GM06990 (cell line): ENCODE measurements at regions not wholly inside any gene's neighbourhood (a gene's known extent, or its start where the extent isn't known, plus 50 kb on each side); places are given as distances from the start of the nearest gene placed in this dataset.

Experiments used
- DNase-seq: peaks from one replicate; pipeline ENCODE4 v3.0.0-alpha.2; 2011; ENCODE audit not compliant: insufficient read length; ENCODE audit errors: extremely low read depth
- H3K27me3 ChIP-seq: replicated peaks from 2 replicates; pipeline ENCODE4 v1.6.0; 2011; ENCODE audit warnings: low read length; ENCODE audit not compliant: control insufficient read depth, insufficient read depth
- H3K36me3 ChIP-seq: 2 replicates; pipeline ENCODE4 v1.5.1; 2011; ENCODE audit warnings: low read length; ENCODE audit not compliant: control insufficient read depth, insufficient read depth
- H3K4me3 ChIP-seq: replicated peaks from 2 replicates; pipeline ENCODE4 v1.5.1; 2011; ENCODE audit warnings: low read depth, mild to moderate bottlenecking, control low read depth, low read length
- CTCF ChIP-seq: IDR thresholded peaks from 2 replicates; pipeline ENCODE4 v1.5.1; 2011; ENCODE audit warnings: low read length, control low read depth, mild to moderate bottlenecking, inconsistent platforms; ENCODE audit not compliant: insufficient read depth, poor library complexity, severe bottlenecking

DNA sequence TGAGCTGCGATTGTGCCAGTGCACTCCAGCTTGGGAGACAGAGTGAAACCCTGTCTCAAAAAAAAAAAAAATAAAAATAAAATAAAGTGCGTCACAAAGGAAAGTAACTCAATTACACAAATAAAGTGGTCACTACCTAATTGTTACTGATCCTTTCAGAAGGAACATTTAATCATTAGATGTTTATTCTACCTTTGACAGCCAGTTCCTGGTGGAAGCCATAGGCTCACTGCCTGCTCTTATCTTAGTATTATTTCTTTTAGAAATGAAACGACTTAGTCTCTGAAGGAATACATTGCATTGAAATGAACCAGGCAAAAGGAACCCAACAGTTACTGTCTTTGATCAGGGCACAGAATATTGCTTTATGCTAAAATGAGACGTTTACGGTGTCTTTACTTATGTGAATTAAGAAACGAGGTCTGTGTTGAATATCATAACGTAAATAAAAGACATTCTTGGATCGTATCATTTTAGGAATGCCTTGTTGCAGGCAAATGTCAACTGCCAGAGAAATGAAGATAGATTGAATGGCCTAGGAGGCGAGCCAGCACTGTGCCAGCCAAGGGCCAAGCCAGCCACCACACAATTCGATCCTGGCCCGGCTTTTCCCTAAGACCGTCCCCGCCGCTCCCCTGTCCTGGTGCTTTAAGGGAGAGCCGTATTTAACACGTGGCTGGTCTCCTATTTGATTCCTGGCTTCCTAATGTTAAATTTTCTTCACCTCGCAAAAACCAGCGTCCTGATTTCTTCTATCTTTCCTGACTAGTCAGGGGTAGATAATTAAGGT, 136.7 kb upstream of the GMDS start:
- no peaks in the 10 kb centered on the region for H3K27me3 ChIP-seq
- no peak for DNase-seq

DNA sequence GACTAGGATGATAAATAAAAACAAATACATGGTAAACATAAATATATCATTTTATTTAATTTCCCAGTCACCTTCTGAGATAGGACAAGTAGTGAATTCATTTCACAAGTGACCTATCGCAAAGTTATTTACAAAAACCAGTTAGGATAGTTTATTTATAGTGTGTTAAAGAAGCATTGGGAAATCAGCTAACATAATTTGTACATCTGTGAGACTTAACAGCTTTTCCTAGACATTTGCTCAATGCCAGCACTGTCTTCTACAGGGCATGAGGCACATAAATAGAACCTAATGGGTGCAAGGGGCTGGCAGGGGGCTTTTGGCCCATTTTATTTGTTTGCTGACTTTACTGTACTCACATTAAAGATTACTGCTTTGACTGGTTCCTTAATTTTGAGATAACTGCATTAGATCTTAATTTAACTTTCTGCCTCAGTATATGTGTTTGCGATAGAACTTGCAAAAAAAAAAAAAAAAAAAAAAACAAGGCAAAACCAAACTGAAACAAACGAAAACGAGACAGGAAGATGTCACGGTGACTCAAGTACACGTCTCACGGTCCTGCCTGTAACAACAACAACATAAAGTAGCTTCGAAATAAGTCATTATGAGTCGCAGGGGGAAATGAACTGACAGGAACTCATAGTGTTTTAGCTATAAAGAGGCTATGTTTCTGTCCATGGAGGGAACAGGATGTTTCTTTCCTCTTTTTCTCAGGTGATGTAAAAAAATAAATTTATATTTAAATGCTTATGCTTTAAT, 133.7 kb upstream of the GMDS start:
- no peak overlapping the region for H3K4me3 ChIP-seq
- no peaks in the 10 kb centered on the region for H3K36me3 ChIP-seq
- DNase-seq, result no peak
- no peaks in the 10 kb centered on the region for H3K27me3 ChIP-seq
- TF ChIP-seq CTCF, result no peak

More for the DNA sequence above, 136.7 kb upstream of the GMDS start:
- Histone ChIP-seq H3K4me3 (no peak overlapping the region), H3K36me3 (no peaks in the 10 kb centered on the region)
- no peak for TF ChIP-seq CTCF

DNA sequence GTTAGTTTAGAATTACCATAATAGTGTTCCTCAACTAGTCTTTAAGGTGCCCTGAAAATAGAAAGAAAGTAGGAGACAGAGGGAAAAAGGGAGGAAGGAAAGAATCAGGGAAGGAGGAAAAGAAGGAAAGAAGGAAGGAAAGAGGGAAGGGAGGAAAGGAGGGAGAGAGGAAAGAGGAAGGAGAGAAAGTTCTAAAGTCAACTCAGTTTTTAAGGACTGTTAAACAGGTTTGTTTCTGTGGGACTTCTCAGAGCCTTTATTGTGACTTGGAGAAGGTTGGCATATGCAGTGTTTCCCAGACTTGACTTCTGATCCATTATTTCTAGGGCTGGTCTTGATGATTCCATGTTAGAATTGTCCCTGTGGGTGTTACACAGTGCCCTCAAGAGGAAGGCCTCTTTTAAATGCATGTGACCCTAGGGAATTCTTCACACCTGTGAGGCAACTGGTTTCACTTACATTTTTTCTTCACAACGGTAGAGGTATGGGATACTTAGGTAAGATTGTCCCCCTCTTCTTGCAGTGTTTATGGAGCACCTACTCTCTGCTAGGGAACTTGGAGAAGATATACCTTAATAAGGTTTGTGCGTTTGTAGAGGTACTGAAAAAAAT, 132.7 kb upstream of the GMDS start:
- Histone ChIP-seq H3K4me3 (no peak overlapping the region), H3K36me3 (no peaks in the 10 kb centered on the region), H3K27me3 (no peaks in the 10 kb centered on the region)
- TF ChIP-seq CTCF, result no peak
- no peak for DNase-seq

GRCh38 chr6:2376429-2377355, 131.3 kb upstream of the GMDS start:
- no peak for DNase-seq
- Histone ChIP-seq H3K27me3 (no peaks in the 10 kb centered on the region), H3K4me3 (no peak overlapping the region), H3K36me3 (no peaks in the 10 kb centered on the region)
- no peak for TF ChIP-seq CTCF

- H3K27me3 ChIP-seq, result no peaks in the 10 kb centered on the region
- no peak for TF ChIP-seq CTCF
- H3K4me3 ChIP-seq, result no peak overlapping the region
- no peak for DNase-seq
- no peaks in the 10 kb centered on the region for H3K36me3 ChIP-seq
These were observed 130.0 kb upstream of the GMDS start for GRCh38 chr6:2375443-2375842.
